ENCODE measurements at regions not wholly inside any gene's neighbourhood (a gene's known extent, or its start where the extent isn't known, plus 50 kb on each side); places are given as distances from the start of the nearest gene placed in this dataset.

GRCh38 chr1:58883037-58883887, 99.4 kb upstream of the JUN start:
- DNase-seq (ENCODE audit: low spot score), result peak; percentile 92
- no peak overlapping the region for H3K4me3 ChIP-seq (ENCODE audit: low read depth, low read length, poor library complexity, severe bottlenecking)
- CTCF ChIA-PET, result no interaction called here
- H3K9me3 ChIP-seq (ENCODE audit: low read depth, low read length, poor library complexity, severe bottlenecking), result no peaks in the 10 kb centered on the region
- POLR2A ChIA-PET (ENCODE audit: low non-redundant PET), result interaction anchor here (0.6 to 0.7 kb wide), 2 partner anchors 16 to 19 kb away, joined by 4 to 5 read pairs; no protein-coding TSS in a partner anchor
- H3K36me3 ChIP-seq (ENCODE audit: insufficient read depth, low read length, poor library complexity, severe bottlenecking), result no peaks in the 10 kb centered on the region
- no TSS peak for BruUV-seq (replicated peaks)
- intact Hi-C loops (cut with micrococcal nuclease; ENCODE audit: unreplicated experiment), result no loop called here
- no peaks in the 10 kb centered on the region for H3K27me3 ChIP-seq (replicated peaks; ENCODE audit: insufficient read depth, low read depth, low read length, poor library complexity)
- no peak for TF ChIP-seq CTCF (conservative IDR thresholded peaks at IDR 0.05; ENCODE audit: low read depth, low read length)
- TF ChIP-seq EZH2 (IDR thresholded peaks at IDR 0.05; ENCODE audit: borderline replicate concordance, low read depth, low read length, poor library complexity, severe bottlenecking), result no peak
- H3K4me1 ChIP-seq (ENCODE audit: insufficient read depth, low read length, poor library complexity, severe bottlenecking), result peaks cover 16% of the 10 kb centered on the region
- H3K27ac ChIP-seq (ENCODE audit: low read depth, low read length, poor library complexity, severe bottlenecking), result peak overlapping the region; percentile 28

- intact Hi-C loops (cut with micrococcal nuclease; ENCODE audit: unreplicated experiment), result no loop called here
- TF ChIP-seq EZH2 (IDR thresholded peaks at IDR 0.05; ENCODE audit: borderline replicate concordance, low read depth, low read length, poor library complexity, severe bottlenecking) (no peak), CTCF (conservative IDR thresholded peaks at IDR 0.05; ENCODE audit: low read depth, low read length) (no peak)
- H3K4me3 ChIP-seq (ENCODE audit: low read depth, low read length, poor library complexity, severe bottlenecking), result no peak overlapping the region
- H3K9me3 ChIP-seq (ENCODE audit: low read depth, low read length, poor library complexity, severe bottlenecking), result no peaks in the 10 kb centered on the region
- ChIA-PET POLR2A (ENCODE audit: low non-redundant PET) (no interaction called here), CTCF (no interaction called here)
- no peak overlapping the region for H3K27ac ChIP-seq (ENCODE audit: low read depth, low read length, poor library complexity, severe bottlenecking)
- H3K36me3 ChIP-seq (ENCODE audit: insufficient read depth, low read length, poor library complexity, severe bottlenecking), result no peaks in the 10 kb centered on the region
- no peaks in the 10 kb centered on the region for H3K27me3 ChIP-seq (replicated peaks; ENCODE audit: insufficient read depth, low read depth, low read length, poor library complexity)
- DNase-seq (ENCODE audit: low spot score), result no peak
- H3K4me1 ChIP-seq (ENCODE audit: insufficient read depth, low read length, poor library complexity, severe bottlenecking), result peaks cover 16% of the 10 kb centered on the region
- BruUV-seq (replicated peaks), result no TSS peak
Observed at GRCh38 chr1:58883888-58884482, 100.1 kb upstream of the JUN start.

- CTCF ChIA-PET, result no interaction called here
- POLR2A ChIA-PET (ENCODE audit: low non-redundant PET), result no interaction called here
Observed at GRCh38 chr1:58884706-58885661, 101.1 kb upstream of the JUN start.

More at GRCh38 chr1:58884706-58885661, 101.1 kb upstream of the JUN start:
- peaks cover 16% of the 10 kb centered on the region for H3K4me1 ChIP-seq (ENCODE audit: insufficient read depth, low read length, poor library complexity, severe bottlenecking)
- no peak overlapping the region for H3K27ac ChIP-seq (ENCODE audit: low read depth, low read length, poor library complexity, severe bottlenecking)
- no peak for DNase-seq (ENCODE audit: low spot score)
- H3K9me3 ChIP-seq (ENCODE audit: low read depth, low read length, poor library complexity, severe bottlenecking), result no peaks in the 10 kb centered on the region
- no TSS peak for BruUV-seq (replicated peaks)
- intact Hi-C loops (cut with micrococcal nuclease; ENCODE audit: unreplicated experiment), result no loop called here
- TF ChIP-seq EZH2 (IDR thresholded peaks at IDR 0.05; ENCODE audit: borderline replicate concordance, low read depth, low read length, poor library complexity, severe bottlenecking) (no peak), CTCF (conservative IDR thresholded peaks at IDR 0.05; ENCODE audit: low read depth, low read length) (no peak)
- H3K4me3 ChIP-seq (ENCODE audit: low read depth, low read length, poor library complexity, severe bottlenecking), result no peak overlapping the region
- no peaks in the 10 kb centered on the region for H3K36me3 ChIP-seq (ENCODE audit: insufficient read depth, low read length, poor library complexity, severe bottlenecking)
- H3K27me3 ChIP-seq (replicated peaks; ENCODE audit: insufficient read depth, low read depth, low read length, poor library complexity), result no peaks in the 10 kb centered on the region

Measured in A673 (cell line).